ENCODE measurements at regions not wholly inside any gene's neighbourhood (a gene's known extent, or its start where the extent isn't known, plus 50 kb on each side); places are given as distances from the start of the nearest gene placed in this dataset.

DNA sequence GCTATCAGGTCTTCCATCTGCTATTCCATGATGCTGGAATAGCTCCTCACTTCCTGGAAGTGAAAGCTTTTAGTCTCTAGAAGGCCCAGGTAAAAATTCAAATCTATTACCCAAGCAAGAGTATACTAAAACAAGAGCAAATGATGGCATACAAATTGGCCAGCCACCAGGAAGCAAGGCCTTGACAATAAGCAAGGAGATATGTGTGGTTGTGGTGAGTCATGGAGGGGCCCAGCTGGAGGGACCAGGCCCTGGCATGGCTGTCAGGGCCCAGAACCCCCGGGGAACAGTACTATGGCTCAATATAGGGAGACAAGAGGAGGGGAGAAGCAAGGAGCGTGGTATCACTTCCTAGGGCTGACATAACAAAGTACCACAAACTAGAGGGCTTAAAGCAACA lies 358.7 kb downstream of the RRAGC start:
- H4K20me1 ChIP-seq (ENCODE audit: control insufficient read depth, insufficient read depth, insufficient read length): no peaks in the 10 kb centered on the region
- no peak overlapping the region for H2BK12ac ChIP-seq (ENCODE audit: insufficient read length, low read depth, low read length)
- no CpG with 5 or more reads among the region's 2 CpGs for WGBS (ENCODE audit: extremely low coverage, insufficient read length, low lambda C conversion rate)
- no peak overlapping the region for H3K4me2 ChIP-seq (ENCODE audit: insufficient read depth, insufficient read length, low read length)
- no peak overlapping the region for H3K14ac ChIP-seq (ENCODE audit: insufficient read depth, low read length)
- no peaks in the 10 kb centered on the region for H3K36me3 Mint-ChIP-seq (ENCODE audit: insufficient read depth in 1 of 3, low read depth in 3 of 3)
- H4K91ac ChIP-seq (ENCODE audit: insufficient read length, low read depth, low read length): no peak overlapping the region
- H3K9ac ChIP-seq (ENCODE audit: extremely low read depth, insufficient read length, low read length): no peak overlapping the region
- no peaks in the 10 kb centered on the region for H3K9me3 Mint-ChIP-seq
- no peak overlapping the region for H2BK120ac ChIP-seq (ENCODE audit: low read depth, low read length, poor library complexity, severe bottlenecking)
- no peak overlapping the region for H3K23ac ChIP-seq (ENCODE audit: insufficient read length, low read depth, low read length)
- no peaks in the 10 kb centered on the region for H3K79me1 ChIP-seq (ENCODE audit: insufficient read depth, low read depth, low read length, poor library complexity, severe bottlenecking)
- no peak overlapping the region for H2BK20ac ChIP-seq (ENCODE audit: low read depth, low read length, poor library complexity, severe bottlenecking)
- TF ChIP-seq, protein P1, sequence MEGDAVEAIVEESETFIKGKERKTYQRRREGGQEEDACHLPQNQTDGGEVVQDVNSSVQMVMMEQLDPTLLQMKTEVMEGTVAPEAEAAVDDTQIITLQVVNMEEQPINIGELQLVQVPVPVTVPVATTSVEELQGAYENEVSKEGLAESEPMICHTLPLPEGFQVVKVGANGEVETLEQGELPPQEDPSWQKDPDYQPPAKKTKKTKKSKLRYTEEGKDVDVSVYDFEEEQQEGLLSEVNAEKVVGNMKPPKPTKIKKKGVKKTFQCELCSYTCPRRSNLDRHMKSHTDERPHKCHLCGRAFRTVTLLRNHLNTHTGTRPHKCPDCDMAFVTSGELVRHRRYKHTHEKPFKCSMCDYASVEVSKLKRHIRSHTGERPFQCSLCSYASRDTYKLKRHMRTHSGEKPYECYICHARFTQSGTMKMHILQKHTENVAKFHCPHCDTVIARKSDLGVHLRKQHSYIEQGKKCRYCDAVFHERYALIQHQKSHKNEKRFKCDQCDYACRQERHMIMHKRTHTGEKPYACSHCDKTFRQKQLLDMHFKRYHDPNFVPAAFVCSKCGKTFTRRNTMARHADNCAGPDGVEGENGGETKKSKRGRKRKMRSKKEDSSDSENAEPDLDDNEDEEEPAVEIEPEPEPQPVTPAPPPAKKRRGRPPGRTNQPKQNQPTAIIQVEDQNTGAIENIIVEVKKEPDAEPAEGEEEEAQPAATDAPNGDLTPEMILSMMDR (conservative IDR thresholded peaks at IDR 0.05): no peak
- H3K4me3 Mint-ChIP-seq: no peak overlapping the region
- no peak overlapping the region for H3K56ac ChIP-seq (ENCODE audit: insufficient read length, low read depth, low read length)
- DNase-seq: no peak
- no peak overlapping the region for H3K4ac ChIP-seq (ENCODE audit: low read depth, low read length)
- no peak overlapping the region for H4K8ac ChIP-seq (replicated peaks; ENCODE audit: insufficient read length, low read depth, low read length)
- no peak overlapping the region for H2AK5ac ChIP-seq (ENCODE audit: insufficient read length, low read length)
- H3K79me2 ChIP-seq (ENCODE audit: insufficient read depth, low read length): no peaks in the 10 kb centered on the region
- H3K23me2 ChIP-seq (ENCODE audit: insufficient read length, low read depth, low read length, poor library complexity, severe bottlenecking): no peaks in the 10 kb centered on the region
- H3K27ac Mint-ChIP-seq: no peak overlapping the region
- no peaks in the 10 kb centered on the region for H3K9me3 ChIP-seq (ENCODE audit: control insufficient read depth, low read depth, low read length)
- H4K5ac ChIP-seq (ENCODE audit: insufficient read length, low read depth, low read length): no peak overlapping the region
- no peak overlapping the region for H3T11ph ChIP-seq (ENCODE audit: low read length)
- no peak overlapping the region for H3K27ac ChIP-seq (ENCODE audit: insufficient read length, low read depth, low read length)
- peaks cover 16% of the 10 kb centered on the region; the same call in 1 of the 2 replicates for H3K4me1 ChIP-seq (ENCODE audit: insufficient read depth, low read length)
- no peak overlapping the region for H2AFZ ChIP-seq (ENCODE audit: low read length)
- no peak overlapping the region for H2BK5ac ChIP-seq (ENCODE audit: insufficient read length, low read length)
- peaks cover 9% of the 10 kb centered on the region for H3K27me3 Mint-ChIP-seq (ENCODE audit: low read depth)
- no peak overlapping the region for H3K18ac ChIP-seq (ENCODE audit: insufficient read length, low read depth, low read length)
- H3K27me3 ChIP-seq (ENCODE audit: insufficient read depth, low read length): no peaks in the 10 kb centered on the region; the same call in 1 of the 2 replicates
- no peak overlapping the region for H2BK15ac ChIP-seq (ENCODE audit: low read depth, low read length)
- H3K4me1 Mint-ChIP-seq: peaks cover 42% of the 10 kb centered on the region in 2 experiments

All from H9 (cell line).